ENCODE measurements at regions not wholly inside any gene's neighbourhood (a gene's known extent, or its start where the extent isn't known, plus 50 kb on each side); places are given as distances from the start of the nearest gene placed in this dataset.
A peak's percentile ranks its signal among the peaks of the same experiment; 100 is the strongest.

DNA sequence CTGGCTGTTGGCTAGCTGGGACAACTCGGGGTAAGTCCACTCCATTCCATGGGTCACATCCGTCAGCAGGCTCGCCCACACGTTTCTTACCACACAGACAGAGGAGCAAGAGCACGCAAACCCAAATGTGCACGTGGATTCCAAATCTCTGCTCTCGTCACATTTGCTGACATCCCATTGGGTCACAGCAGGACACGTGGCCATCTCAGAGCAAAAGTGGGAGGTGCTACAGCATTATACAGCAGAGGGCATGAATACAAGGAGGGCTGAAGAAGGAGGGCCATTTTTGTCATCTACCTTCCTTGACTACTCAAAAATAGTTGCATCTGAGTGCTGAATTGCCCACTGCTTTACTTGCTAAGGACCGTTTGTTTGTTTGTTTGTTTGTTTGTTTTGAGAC is 84.7 kb downstream of the RBBP6 start:
- Mint-ChIP-seq H3K27ac (no peak overlapping the region), H3K27me3 (ENCODE audit: low read depth) (no peaks in the 10 kb centered on the region), H3K4me3 (no peak overlapping the region), H3K9me3 (no peaks in the 10 kb centered on the region), H3K36me3 (no peaks in the 10 kb centered on the region), H3K4me1 (no peaks in the 10 kb centered on the region)
- no peak for DNase-seq (ENCODE audit: low spot score in 2 of 2, unreplicated experiment in 2 of 2)
- TF ChIP-seq, protein P1, sequence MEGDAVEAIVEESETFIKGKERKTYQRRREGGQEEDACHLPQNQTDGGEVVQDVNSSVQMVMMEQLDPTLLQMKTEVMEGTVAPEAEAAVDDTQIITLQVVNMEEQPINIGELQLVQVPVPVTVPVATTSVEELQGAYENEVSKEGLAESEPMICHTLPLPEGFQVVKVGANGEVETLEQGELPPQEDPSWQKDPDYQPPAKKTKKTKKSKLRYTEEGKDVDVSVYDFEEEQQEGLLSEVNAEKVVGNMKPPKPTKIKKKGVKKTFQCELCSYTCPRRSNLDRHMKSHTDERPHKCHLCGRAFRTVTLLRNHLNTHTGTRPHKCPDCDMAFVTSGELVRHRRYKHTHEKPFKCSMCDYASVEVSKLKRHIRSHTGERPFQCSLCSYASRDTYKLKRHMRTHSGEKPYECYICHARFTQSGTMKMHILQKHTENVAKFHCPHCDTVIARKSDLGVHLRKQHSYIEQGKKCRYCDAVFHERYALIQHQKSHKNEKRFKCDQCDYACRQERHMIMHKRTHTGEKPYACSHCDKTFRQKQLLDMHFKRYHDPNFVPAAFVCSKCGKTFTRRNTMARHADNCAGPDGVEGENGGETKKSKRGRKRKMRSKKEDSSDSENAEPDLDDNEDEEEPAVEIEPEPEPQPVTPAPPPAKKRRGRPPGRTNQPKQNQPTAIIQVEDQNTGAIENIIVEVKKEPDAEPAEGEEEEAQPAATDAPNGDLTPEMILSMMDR (IDR thresholded peaks at IDR 0.05; ENCODE audit: unreplicated experiment) = no peak

DNA sequence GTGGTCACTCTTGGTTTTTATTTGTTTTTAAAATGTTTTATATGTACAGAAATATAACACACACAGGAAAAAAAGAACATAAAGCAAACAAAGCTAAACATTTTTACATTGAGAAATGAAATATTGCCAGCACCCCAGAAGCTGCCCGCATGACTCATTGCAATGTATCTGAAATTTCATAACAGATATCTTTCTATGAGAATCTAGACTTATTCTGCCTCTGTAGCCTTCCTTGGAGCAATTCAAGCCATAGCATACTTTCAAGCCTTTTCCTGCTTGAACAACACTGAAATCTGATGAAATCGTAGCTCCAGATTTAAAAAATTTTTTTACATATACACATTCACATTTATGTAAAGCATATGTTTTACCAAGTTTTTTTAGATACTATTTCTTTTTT is 86.9 kb downstream of the RBBP6 start:
- Mint-ChIP-seq H3K4me1 (no peaks in the 10 kb centered on the region), H3K4me3 (no peak overlapping the region), H3K27me3 (ENCODE audit: low read depth) (peaks cover 4% of the 10 kb centered on the region), H3K9me3 (peaks cover 3% of the 10 kb centered on the region), H3K27ac (no peak overlapping the region), H3K36me3 (no peaks in the 10 kb centered on the region)
- TF ChIP-seq, protein P1 (IDR thresholded peaks at IDR 0.05; ENCODE audit: unreplicated experiment) = no peak
- no peak for DNase-seq (ENCODE audit: low spot score in 2 of 2, unreplicated experiment in 2 of 2)

DNA sequence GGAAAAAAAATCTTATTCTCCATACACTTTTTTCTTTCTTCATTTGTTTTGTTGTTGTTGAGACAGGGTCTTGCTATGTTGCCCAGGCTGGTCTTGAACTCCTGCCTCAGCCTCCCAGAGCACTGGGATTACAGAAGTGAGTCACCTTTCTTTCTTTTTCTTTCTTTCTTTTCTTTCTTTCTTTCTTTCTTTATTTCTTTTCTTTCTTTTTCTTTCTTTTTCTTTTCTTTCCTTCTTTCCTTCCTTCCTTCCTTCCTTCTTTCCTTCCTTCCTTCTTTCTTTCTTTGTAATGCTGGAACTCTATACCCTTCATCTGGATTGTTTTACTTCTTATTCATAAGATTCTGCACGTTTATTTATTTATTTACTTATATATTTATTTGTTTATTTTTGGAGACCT is 94.5 kb upstream of the TNRC6A start:
- Mint-ChIP-seq H3K4me3 (no peak overlapping the region), H3K27ac (no peak overlapping the region), H3K4me1 (peaks cover 9% of the 10 kb centered on the region), H3K27me3 (ENCODE audit: low read depth) (peaks cover 4% of the 10 kb centered on the region), H3K36me3 (no peaks in the 10 kb centered on the region), H3K9me3 (peaks cover 3% of the 10 kb centered on the region)
- TF ChIP-seq, protein P1 (IDR thresholded peaks at IDR 0.05; ENCODE audit: unreplicated experiment) = no peak
- no peak for DNase-seq (ENCODE audit: low spot score in 2 of 2, unreplicated experiment in 2 of 2)

DNA sequence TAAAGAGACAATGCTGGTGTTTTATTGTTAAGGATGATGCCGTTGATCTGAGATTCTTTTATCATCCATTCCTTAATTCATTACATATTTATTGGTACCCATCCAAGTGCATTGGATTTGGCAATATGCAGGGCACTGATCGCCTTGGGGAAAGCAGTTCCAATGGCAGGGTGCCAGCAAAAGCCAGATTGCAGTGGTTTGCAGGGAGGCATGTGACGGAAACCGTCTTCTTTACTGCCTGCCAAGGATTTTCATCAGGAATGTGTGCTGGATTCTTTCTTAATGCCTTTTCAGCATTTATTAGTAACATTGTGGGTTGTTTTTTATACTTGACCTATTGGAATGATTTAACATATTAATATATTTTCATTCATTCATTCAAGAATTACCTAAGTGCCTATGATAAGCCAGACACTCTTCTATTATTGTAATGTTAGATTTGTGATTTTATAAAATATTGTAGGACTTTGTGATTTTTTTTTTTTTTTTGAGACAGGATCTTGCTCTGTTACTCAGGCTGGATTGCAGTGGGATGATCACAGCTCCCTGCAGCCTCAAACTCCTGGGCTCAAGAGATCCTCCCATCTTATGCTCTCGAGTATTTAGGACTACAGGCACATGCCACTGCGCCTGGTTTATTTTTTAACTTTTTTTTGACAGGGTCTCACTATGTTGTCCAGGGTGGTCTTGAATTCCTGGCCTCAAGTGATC is 93.4 kb upstream of the TNRC6A start:
- no peaks in the 10 kb centered on the region for H3K27me3 Mint-ChIP-seq (ENCODE audit: low read depth)
- H3K4me3 Mint-ChIP-seq = no peak overlapping the region
- H3K27ac Mint-ChIP-seq = peak overlapping the region; percentile 93
- H3K9me3 Mint-ChIP-seq = no peaks in the 10 kb centered on the region
- peaks cover 9% of the 10 kb centered on the region for H3K4me1 Mint-ChIP-seq
- H3K36me3 Mint-ChIP-seq = no peaks in the 10 kb centered on the region
- TF ChIP-seq, protein P1 (IDR thresholded peaks at IDR 0.05; ENCODE audit: unreplicated experiment) = no peak
- DNase-seq (ENCODE audit: low spot score in 2 of 2, unreplicated experiment in 2 of 2) = peak; percentile 81 to 87

DNA sequence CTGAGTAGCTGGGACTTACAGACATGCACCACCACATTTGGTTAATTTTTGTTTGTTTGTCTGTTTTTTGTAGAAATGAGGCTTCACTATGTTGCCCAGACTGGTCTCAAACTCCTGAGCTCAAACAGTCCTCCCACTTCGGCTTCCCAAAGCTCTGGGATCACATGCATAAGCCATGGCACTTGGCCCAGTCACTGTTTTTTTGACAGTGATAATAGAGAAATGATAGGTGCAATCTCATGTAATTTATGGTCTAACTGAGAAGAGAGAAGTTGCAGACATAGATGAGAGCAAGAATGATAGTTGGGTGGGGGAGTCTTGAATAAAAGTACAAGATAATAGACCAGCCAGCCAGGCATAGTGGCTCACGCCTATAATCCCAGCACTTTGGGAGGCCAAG is 89.7 kb upstream of the TNRC6A start:
- DNase-seq (ENCODE audit: low spot score in 2 of 2, unreplicated experiment in 2 of 2) = no peak
- peaks cover 3% of the 10 kb centered on the region for H3K27me3 Mint-ChIP-seq (ENCODE audit: low read depth)
- H3K9me3 Mint-ChIP-seq = no peaks in the 10 kb centered on the region
- no peak overlapping the region for H3K4me3 Mint-ChIP-seq
- H3K36me3 Mint-ChIP-seq = no peaks in the 10 kb centered on the region
- no peak overlapping the region for H3K27ac Mint-ChIP-seq
- peaks cover 9% of the 10 kb centered on the region for H3K4me1 Mint-ChIP-seq
- TF ChIP-seq, protein P1 (IDR thresholded peaks at IDR 0.05; ENCODE audit: unreplicated experiment) = no peak

Data from mesothelial cell of epicardium (in vitro differentiated cells).